ENCODE measurements at regions not wholly inside any gene's neighbourhood (a gene's known extent, or its start where the extent isn't known, plus 50 kb on each side); places are given as distances from the start of the nearest gene placed in this dataset.

GRCh38 chrX:518319-518718 lies 112.3 kb upstream of the SHOX start:
- TF ChIP-seq CTCF (conservative IDR thresholded peaks at IDR 0.05), result no peak
- no peak overlapping the region for H3K27ac ChIP-seq

GRCh38 chrX:519741-520140 lies 110.8 kb upstream of the SHOX start:
- TF ChIP-seq CTCF (conservative IDR thresholded peaks at IDR 0.05), result no peak
- no peak overlapping the region for H3K27ac ChIP-seq

GRCh38 chrX:522456-522855 lies 108.1 kb upstream of the SHOX start:
- TF ChIP-seq CTCF (conservative IDR thresholded peaks at IDR 0.05), result no peak
- no peak overlapping the region for H3K27ac ChIP-seq

GRCh38 chrX:525134-525533 lies 105.5 kb upstream of the SHOX start:
- TF ChIP-seq CTCF (conservative IDR thresholded peaks at IDR 0.05), result no peak
- no peak overlapping the region for H3K27ac ChIP-seq

GRCh38 chrX:526295-527224 lies 104.0 kb upstream of the SHOX start:
- no peak overlapping the region for H3K27ac ChIP-seq

GRCh38 chrX:530726-531610 lies 99.6 kb upstream of the SHOX start:
- TF ChIP-seq CTCF (conservative IDR thresholded peaks at IDR 0.05), result no peak
- no peak overlapping the region for H3K27ac ChIP-seq

More at GRCh38 chrX:526295-527224, 104.0 kb upstream of the SHOX start:
- no peak for TF ChIP-seq CTCF (conservative IDR thresholded peaks at IDR 0.05)

GRCh38 chrX:531611-531936 lies 99.0 kb upstream of the SHOX start:
- H3K27ac ChIP-seq, result no peak overlapping the region
- no peak for TF ChIP-seq CTCF (conservative IDR thresholded peaks at IDR 0.05)
